GM21367 (cell line): ENCODE measurements at regions not wholly inside any gene's neighbourhood (a gene's known extent, or its start where the extent isn't known, plus 50 kb on each side); places are given as distances from the start of the nearest gene placed in this dataset.
"Not testable (repeated sequence)": the region's sequence is repeated elsewhere in the genome, so short reads cannot be mapped to it uniquely, and the experiment has no call there.

ENCODE experiments used
- ATAC-seq: cut with Tn5 transposase; IDR thresholded peaks from one replicate; pipeline ENCODE4 v1.9.1; 2021; ENCODE audit not compliant: unreplicated experiment

- no peak for ATAC-seq
Observed at GRCh38 chr5:107011605-107012004, 659.1 kb downstream of the EFNA5 start.

GRCh38 chr5:107010060-107010459, 660.7 kb downstream of the EFNA5 start:
- ATAC-seq = no peak

GRCh38 chr5:107005653-107006052, 665.1 kb downstream of the EFNA5 start:
- no peak for ATAC-seq

- ATAC-seq = no peak
Observed at GRCh38 chr5:107005161-107005560, 665.6 kb downstream of the EFNA5 start.

GRCh38 chr5:107002115-107002514, 668.6 kb downstream of the EFNA5 start:
- no peak for ATAC-seq

- ATAC-seq = not testable (repeated sequence)
Observed at GRCh38 chr5:106999506-106999905, 671.2 kb downstream of the EFNA5 start.

GRCh38 chr5:106986006-106986405, 684.7 kb downstream of the EFNA5 start:
- no peak for ATAC-seq

- ATAC-seq = no peak
Observed at GRCh38 chr5:106985174-106985573, 685.6 kb downstream of the EFNA5 start.

- ATAC-seq = not testable (repeated sequence)
Observed at GRCh38 chr5:106979178-106979577, 691.6 kb downstream of the EFNA5 start.

- ATAC-seq = not testable (repeated sequence)
Observed at GRCh38 chr5:106978582-106979165, 692.1 kb downstream of the EFNA5 start.

GRCh38 chr5:106976363-106976762, 694.4 kb downstream of the EFNA5 start:
- no peak for ATAC-seq

- ATAC-seq = no peak
Observed at GRCh38 chr5:106974272-106974671, 696.5 kb downstream of the EFNA5 start.

GRCh38 chr5:106966686-106967315, 703.9 kb downstream of the EFNA5 start:
- ATAC-seq = no peak

GRCh38 chr5:106964132-106964531, 706.6 kb downstream of the EFNA5 start:
- ATAC-seq = no peak

GRCh38 chr5:106963630-106964029, 707.1 kb downstream of the EFNA5 start:
- ATAC-seq = no peak

GRCh38 chr5:106962464-106963230, 708.1 kb downstream of the EFNA5 start:
- no peak for ATAC-seq

- no peak for ATAC-seq
Observed at GRCh38 chr5:106959387-106959786, 711.4 kb downstream of the EFNA5 start.

- no peak for ATAC-seq
Observed at GRCh38 chr5:106957336-106957735, 713.4 kb downstream of the EFNA5 start.

- no peak for ATAC-seq
Observed at GRCh38 chr5:106956886-106957285, 713.9 kb downstream of the EFNA5 start.

GRCh38 chr5:106956187-106956586, 714.5 kb downstream of the EFNA5 start:
- ATAC-seq = no peak

- ATAC-seq = no peak
Observed at GRCh38 chr5:106940986-106941385, 729.8 kb downstream of the EFNA5 start.

- no peak for ATAC-seq
Observed at GRCh38 chr5:106940301-106940846, 730.4 kb downstream of the EFNA5 start.
